HG03378 (cell line): ENCODE measurements at regions not wholly inside any gene's neighbourhood (a gene's known extent, or its start where the extent isn't known, plus 50 kb on each side); places are given as distances from the start of the nearest gene placed in this dataset.

ENCODE experiments used
- ATAC-seq: cut with Tn5 transposase; IDR thresholded peaks from one replicate; pipeline ENCODE4 v1.9.1; 2021; ENCODE audit warnings: mild to moderate bottlenecking, moderate library complexity; ENCODE audit not compliant: unreplicated experiment

DNA sequence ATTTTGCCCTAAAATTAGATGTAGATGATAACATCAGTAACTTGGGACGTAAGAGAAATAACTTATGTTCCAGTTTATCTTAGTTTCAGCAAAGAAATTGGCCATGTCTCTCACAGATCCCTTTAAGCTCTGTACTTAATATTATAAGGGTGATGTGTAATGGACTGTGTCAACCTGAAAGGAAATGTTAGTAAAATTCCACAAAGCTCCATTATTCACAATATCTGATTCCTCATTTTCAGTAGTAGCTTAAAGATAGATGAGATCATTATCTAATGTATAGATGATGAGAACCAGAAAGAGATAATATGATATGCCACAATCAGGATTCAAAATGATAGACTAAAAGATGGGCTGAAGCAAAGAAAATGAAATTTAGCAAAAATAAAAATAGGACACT lies 316.8 kb upstream of the CHRM2 start:
- ATAC-seq: no peak

DNA sequence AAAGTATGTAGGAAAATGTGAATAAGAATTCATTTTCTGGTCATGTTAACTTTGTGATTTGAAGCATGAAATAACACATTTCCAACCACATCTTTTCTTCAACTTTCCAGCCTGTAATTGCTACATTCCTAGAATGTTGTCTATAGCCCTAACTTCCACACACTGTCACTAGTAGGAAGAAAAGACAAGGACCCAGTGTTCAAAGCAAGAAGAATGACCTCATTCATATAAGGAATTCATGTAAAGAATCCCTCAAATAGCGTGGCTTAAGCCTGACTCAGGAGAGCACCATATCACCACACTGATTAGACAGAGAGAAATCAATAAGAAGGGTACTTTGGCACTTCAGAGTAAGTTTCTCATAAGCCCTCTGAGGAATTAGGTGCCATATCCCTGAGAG lies 318.7 kb upstream of the CHRM2 start:
- no peak for ATAC-seq

DNA sequence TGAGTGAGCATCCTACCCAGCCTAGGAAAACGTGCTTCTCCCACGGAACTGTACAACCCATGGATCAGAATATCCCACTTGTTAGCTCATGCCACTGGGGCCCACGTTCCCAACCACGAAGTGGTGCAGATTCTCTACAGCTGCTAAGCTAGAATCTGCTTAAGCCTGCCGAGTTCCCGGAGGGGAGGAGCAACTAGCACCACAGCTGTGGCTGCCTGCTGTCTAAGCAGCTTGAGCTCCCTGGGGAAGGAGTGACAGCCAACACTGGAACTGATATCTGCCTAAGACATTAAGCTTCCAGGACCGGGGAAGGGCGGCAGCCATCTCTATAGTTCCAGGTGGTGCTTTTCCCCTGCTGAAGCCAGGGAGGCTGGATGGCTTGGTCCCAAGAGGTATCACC lies 334.7 kb upstream of the CHRM2 start:
- ATAC-seq: no peak

DNA sequence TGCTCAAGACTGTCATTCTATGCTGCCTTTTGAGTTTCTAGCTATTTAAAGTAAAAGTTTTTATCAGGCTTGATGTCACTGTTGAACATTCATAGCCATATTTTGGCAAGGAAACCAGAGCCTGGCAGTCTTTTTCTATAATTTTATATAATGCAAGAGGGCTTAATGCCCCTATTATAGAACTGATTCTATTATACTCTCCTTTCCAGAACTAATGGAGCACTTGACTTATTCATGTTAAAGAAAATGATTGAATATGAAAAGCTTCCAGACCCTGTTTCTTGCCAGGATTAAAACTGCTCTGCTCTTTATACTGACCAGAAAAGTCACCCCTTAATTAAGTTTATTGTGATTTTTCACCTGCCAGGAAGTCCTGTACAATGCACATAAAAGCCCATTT lies 337.6 kb upstream of the CHRM2 start:
- no peak for ATAC-seq

DNA sequence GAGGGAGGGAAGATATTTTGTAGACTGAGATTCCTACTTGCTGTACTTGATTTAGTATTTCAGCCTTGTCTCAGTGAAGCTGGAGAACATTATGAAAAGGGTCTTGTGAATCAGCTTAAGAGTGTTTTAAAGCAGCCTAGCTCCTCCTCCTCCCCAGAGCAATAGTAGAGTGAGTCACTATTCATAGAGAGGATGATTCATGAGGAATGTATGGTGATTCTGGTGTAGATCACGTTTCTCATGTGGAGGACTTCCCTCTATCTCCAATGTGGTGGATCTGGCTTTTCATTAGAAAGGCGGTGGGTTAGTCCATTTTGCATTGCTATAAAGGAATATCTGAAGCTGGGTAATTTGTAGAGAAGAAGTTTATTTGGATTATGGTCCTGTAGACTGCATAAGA lies 340.1 kb upstream of the CHRM2 start:
- no peak for ATAC-seq

DNA sequence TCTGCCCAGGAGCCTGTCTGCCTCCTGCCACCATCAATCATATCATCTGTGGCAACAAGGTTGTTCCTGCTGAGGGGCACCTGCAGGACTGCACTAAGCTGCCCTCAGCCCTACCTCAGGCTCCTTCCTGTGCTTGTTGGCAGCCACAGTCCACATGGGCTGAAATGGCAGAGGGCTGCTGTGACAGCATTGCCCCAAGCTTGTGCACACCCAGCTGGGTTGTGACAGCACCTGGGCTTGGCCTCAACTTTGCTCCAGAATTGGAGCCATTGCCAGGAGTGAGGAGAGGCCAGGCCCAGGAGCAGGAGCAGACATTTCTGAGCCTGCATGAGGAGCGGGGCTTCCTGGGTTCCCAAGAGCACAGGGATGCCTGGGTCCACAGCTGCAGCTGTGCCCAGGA lies 340.9 kb upstream of the CHRM2 start:
- ATAC-seq: no peak

DNA sequence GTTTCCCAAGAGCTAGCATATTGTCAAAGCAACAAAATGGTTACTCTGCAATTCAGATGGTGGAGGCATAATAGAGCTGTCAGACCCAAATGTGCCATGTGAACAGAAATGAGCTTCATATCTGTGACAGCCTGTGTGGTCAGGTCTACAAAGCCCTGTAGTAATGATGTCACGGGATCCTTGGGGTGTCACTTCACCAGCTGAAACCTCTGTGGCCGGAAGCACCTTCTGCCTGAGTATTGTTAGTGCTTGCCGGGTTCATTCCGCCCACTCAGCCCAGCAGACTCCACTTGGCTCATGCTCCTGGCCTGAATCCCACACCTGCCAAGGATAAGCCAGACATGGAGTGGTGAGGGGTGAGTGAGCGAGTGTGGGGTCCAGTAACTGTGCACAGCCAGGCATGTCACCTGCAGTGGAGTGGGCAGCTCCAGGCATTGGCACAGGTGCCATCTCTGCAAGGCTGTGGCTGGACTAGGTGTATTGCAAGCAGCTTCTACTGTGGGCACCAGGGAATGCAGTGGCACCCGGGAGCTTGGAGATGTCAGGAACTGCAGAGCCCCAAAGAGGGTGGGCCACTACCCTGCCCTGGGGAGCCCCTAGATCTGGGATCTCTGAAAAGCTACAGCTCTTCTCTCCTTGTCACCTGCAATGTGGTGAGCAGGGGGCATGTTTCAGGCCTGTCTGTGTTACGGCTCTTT lies 341.9 kb upstream of the CHRM2 start:
- no peak for ATAC-seq

DNA sequence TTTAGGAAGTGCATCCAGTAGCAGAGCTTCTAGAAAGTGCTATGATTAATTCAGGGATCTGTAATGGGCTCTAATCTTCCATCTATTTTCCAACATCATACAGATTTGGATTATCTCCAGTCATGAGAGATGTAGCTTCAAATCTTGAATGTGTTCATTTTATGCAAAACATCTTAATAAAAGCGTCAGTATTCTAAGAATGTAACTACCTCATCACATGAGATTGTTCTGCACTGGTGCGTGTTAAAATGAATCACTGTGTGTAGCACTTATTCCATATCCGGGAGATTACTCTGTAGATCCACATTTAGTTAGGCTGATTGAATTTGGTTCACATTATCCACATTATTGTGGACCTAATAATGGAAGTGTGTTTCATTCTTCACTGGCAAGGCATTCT lies 344.9 kb upstream of the CHRM2 start:
- ATAC-seq: no peak

DNA sequence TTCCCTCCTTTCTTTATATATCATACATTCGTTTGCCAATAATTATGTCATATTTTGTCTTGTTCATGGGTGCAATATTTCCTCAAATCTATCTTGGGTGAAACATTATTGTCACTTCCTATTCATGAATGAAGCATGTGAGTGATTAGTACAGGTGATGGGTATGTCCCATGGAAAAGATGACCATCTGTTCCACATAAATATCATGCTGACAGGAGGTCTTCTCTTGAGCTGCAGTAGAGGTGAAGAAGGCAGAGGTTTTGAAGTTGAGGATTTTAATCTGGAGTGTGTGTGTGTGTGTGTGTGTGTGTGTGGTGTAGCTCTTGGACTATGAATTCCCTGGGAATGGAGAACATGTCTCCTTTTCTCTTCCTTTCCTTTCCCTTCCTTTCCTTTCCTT lies 350.5 kb upstream of the CHRM2 start:
- ATAC-seq: no peak

DNA sequence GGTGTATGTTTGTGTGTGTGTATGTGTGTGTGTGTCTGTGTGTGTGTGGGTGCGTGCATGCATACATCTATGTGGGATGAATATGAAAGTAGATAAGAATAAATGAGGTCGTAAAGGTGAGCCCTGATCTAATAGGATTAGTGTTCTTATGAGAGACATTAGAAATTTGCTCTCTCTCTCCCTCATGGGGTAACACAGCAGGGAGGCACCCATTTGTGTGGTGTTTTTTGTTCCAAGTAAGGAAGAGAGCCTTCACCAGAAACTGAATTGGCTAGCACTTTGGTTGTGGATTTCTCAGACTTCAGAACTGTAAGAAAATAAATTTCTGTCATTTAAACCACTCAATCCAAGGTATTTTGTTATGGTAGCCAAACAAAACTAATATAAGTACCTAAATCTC lies 353.7 kb upstream of the CHRM2 start:
- no peak for ATAC-seq

DNA sequence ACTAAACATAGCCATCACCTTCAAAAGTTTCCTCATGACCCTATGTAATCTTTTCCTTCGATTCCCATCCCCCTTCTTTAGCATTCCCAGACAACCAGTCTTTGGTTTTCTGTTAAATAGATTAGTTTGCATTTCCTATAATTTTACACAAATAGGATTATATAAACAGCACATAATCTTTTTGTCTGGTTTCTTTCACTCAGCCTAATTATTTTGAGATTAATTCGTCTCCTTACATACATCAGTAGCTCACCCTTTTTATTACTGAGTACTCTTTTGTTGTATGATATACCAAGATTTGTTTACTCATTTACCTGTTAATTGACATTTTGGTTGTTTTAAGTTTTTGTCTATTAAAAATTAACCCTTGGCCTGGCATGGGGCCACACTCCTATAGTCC lies 354.7 kb upstream of the CHRM2 start:
- ATAC-seq: no peak

DNA sequence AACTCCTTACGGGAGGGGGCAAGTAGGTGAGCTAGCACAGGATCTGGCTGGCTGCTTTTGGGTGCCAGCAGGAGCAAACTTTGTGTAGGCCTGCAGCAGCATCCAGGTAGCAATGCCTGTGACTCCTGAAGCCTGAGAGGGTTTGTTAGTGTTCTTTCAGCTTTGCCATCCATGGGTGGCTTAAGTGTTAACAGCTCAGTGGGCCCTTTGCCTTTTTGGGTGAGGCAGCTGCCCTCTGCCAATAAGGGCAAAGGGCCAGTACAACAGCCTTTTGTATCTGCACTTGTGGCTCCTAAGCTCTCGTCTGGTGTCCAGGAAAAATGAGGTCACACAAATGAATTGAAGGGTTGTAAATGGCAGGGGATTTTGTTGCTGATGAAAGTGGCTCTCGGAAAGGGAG lies 359.0 kb upstream of the CHRM2 start:
- no peak for ATAC-seq

DNA sequence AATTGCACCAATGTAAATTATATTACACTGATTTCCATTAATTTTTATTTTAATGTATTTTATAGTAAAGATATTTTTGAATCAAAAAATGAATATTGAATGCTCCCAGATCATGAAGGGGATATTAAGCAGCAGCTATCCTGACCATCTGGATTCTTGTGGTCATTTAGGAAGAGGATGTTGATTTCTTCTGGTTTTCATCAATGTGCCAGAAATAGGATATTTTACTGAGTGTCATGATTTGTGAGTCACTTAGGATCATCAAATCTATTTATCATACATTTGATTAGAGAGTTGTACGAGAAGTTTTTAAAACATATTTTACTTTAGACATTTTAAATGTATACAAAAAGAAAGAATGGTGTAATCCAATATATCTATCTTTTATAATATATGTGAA lies 366.3 kb upstream of the CHRM2 start:
- ATAC-seq: no peak

DNA sequence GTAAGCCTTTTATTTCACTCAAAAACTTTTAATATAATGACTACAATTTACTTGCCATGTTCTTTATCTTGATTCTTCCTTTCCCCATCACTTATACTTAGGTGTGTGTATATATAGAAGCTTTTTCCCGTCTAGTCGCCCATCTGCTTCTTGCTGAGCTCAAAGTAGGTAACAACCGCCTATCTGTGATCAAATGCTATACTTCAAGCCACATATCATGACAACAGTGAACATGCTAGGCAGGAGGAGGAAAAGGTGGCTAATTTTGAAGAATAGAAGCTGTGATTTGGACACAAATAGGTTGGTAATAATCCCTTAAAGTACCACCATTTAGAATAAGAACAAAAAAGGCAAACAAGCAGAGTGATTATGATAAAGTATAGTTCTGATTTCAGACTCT lies 367.3 kb upstream of the CHRM2 start:
- no peak for ATAC-seq

DNA sequence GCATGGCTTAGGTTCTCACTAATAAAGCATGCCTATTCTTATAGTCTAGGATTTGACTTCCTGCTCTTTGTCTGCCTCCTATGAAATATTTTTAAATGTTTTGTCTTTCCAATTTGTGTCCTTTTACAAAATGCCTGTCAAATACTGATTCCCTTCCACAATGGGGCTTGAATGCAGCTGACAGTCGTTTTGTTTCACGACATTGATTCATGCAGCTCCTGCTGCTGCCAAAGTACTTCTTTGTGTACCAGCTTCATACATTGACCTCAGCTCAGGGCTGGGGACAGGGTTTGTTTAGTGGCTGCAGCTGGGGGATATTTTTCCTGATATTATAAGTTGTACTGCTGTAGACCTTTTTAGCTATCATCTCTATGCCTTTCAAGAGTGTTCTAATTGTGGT lies 371.9 kb upstream of the CHRM2 start:
- no peak for ATAC-seq

DNA sequence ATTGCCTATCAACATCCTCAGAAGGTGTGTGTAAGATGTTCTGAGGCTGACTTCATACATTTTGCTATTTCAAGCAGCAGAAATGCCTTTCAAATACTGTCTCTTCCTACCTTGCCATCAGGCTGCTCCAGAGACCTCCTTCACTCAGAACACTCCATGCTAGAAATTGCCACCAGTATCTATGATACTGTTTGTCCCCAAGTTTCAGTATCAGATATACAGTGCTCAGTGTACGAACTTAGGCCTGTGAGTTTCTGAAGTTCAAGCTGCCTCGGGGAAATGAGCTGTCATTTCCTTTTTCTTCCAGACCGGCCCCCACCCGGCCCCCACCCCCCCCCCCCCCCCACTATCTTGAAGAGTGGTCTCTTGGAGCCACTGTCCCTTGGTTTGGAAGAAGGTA lies 373.4 kb upstream of the CHRM2 start:
- no peak for ATAC-seq

DNA sequence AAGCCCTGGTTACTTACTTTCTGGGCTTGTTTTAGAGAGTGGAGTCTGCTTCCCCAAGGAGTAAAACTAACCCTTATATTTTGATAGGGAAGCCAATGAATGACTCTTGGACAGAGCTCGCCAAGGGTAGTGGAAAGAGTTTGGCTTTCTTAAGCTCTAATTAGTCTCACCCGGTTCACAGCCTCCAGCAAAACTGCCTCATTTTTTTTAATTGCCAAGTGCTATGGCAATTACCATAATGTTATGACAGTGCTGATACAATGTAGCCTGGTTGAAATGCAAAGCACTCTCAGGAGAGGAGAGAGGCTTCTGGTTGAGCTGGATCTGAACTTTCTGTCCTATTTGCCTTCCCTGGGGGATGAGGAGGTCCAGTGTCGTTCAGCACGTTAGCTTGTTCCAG lies 376.1 kb upstream of the CHRM2 start:
- ATAC-seq: no peak

DNA sequence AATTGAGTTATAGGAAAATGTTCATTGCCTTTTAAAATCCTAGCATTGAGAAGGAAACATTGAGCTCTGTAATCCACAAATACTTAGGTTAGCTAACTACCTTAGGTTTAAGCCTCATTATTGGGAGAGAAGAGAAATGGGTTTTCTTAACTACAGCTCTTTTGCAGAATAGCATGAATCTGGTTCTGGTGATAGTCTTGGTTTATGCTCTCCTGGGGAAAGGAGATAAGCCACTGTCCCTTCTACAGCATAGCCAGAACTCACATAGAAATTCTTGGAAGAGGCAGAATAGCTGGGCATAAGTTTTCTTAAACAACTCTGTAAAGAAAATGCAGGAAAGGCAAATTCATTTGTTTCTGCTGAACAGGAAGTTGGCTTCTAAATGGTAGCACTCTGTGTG lies 378.6 kb upstream of the CHRM2 start:
- ATAC-seq: no peak

DNA sequence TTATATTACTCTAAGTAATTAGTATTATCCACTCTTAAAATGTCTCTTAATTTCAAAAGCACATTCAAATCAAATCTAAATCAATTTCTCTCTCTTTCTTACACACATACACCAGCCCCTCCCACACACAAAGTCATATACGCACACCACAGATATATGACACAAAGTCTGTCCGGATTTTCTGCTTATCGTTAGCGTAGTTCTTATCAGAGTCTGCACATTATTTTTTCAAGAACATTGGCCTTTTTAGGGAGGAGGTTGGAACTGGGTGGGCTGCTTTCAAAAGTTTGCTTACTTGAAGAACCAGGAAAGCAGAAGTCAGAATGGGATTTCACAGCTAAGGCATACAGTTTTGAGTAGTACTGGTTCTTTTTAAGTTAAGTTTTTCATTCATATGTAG lies 387.6 kb upstream of the CHRM2 start:
- no peak for ATAC-seq

DNA sequence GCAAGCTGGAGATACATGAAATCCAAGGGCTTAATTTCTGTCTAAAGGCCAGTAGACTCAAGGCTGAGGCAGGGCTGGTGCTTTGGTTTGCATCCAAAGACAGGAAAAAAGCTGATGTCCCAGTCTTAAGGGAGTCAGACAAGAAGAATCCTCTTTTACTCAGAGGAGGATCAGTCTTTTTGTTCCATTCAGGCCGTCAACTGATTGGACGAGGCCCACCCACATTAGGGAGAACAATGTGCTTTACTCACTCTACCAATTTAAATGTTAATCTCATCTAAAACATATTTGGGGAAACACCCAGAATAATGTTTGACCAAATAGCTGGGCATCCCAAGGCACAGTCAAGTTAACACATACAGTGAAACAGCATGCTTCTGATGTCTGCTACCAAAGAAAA lies 388.5 kb upstream of the CHRM2 start:
- no peak for ATAC-seq

DNA sequence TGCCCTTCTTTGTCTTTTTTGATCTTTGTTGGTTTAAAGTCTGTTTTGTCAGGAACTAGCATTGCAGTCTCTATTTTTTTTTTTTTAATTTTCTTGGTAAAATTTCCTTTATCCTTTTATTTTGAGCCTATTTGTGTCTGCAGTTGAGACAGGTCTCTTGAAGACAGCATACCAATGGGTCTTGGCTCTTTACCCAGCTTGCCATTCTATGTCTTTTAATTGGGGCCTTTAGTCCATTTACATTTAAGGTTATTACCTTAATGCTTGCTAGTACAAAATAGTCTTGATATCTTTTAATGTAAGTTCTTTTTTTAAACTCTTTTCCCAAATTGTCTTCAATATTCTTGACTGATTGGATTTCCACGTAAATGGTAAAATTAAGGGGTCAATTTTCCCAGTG lies 398.3 kb upstream of the CHRM2 start:
- no peak for ATAC-seq

DNA sequence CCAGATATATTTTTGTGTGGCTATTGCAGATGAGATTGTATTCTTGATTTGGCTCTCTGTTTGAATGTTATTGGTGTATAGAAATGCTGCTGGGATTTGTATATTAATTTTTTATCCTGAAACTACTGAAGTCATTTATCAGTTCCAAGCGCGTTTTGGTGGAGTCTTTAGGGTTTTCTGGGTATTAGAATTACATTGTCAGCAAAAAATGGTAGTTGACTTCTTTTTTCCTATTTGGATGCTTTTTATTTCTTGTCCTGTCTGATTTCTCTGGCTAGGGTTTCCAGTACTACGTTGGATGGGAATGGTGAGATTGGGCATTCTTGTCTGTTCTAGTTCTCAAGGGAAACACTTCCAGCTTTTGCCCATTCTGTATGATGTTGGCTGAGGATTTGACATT lies 415.5 kb upstream of the CHRM2 start:
- ATAC-seq: no peak

DNA sequence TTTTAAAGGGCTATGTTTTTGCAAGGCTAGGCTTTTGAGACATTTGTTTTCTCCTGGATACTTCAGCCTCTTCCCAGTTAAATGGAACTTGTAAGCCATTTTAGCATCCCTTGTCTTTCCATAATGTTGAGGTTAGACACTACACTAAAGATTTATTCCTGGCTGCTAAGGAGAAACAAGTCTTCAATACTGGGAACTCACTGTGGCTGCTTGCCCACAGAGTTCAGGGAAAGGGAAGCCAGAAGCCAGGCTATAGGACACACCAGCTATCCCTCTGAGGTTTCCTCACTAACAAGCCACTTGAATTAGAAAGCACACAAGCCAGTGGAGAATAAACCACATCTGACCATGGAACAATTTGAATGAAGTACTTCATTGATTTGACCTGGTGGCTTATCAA lies 421.7 kb upstream of the CHRM2 start:
- ATAC-seq: no peak

DNA sequence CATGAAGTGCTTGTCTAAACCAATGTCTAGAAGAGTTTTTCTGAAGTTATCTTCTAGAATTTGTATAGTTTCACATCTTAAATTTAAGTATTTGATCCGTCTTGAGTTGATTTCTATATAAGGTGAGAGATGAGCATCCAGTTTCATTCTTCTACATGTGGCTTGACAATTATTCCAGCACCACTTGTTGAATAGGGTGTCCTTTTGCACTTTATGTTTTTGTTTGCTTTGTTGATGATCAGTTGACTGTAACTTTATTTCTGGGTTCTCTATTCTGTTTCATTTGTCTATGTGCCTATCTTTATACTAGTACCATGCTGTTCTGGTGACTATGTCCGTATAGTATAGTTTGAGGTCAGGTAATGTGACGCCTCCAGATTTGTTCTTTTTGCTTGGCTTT lies 426.6 kb upstream of the CHRM2 start:
- ATAC-seq: no peak
